ENCODE measurements at regions not wholly inside any gene's neighbourhood (a gene's known extent, or its start where the extent isn't known, plus 50 kb on each side); places are given as distances from the start of the nearest gene placed in this dataset.

DNA sequence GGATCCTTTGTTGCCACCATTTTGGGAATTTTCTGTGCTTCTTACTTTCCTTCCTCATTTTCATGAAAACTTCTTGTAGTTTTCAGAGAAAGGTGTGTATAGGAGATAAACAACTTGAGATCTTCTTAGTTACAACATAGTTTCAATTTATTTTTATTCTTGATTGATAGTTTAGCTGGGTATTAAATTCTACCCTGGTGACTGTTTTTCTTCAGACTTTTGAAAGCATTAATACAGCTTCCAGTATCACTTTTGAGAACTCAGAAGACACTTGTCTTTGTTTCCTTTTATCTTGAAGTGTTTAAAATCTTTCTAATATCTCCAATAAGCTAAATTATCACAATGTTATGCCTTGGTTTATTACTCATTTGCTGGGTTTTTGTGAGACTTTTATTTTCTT, 167.5 kb upstream of the DPP10 start:
- TF ChIP-seq, protein P1, sequence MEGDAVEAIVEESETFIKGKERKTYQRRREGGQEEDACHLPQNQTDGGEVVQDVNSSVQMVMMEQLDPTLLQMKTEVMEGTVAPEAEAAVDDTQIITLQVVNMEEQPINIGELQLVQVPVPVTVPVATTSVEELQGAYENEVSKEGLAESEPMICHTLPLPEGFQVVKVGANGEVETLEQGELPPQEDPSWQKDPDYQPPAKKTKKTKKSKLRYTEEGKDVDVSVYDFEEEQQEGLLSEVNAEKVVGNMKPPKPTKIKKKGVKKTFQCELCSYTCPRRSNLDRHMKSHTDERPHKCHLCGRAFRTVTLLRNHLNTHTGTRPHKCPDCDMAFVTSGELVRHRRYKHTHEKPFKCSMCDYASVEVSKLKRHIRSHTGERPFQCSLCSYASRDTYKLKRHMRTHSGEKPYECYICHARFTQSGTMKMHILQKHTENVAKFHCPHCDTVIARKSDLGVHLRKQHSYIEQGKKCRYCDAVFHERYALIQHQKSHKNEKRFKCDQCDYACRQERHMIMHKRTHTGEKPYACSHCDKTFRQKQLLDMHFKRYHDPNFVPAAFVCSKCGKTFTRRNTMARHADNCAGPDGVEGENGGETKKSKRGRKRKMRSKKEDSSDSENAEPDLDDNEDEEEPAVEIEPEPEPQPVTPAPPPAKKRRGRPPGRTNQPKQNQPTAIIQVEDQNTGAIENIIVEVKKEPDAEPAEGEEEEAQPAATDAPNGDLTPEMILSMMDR (IDR thresholded peaks at IDR 0.05 in 4 of 5, conservative IDR thresholded peaks at IDR 0.05 in 1 of 5) = no peak
- TF ChIP-seq POLR2A (IDR thresholded peaks at IDR 0.05) = no peak

Data from gastrocnemius medialis (tissue), 4 donors.